ENCODE measurements at regions not wholly inside any gene's neighbourhood (a gene's known extent, or its start where the extent isn't known, plus 50 kb on each side); places are given as distances from the start of the nearest gene placed in this dataset.

- TF ChIP-seq CTCF (IDR thresholded peaks at IDR 0.05) (no peak), POLR2AphosphoS5 (IDR thresholded peaks at IDR 0.05) (no peak), POLR2A (IDR thresholded peaks at IDR 0.05) (no peak), EP300 (IDR thresholded peaks at IDR 0.05) (no peak)
Measured at GRCh38 chr14:46256381-46256780, 395.2 kb downstream of the RPL10L start.

Data from sigmoid colon (tissue), 4 donors.